D721Med (cell line): ENCODE measurements at regions not wholly inside any gene's neighbourhood (a gene's known extent, or its start where the extent isn't known, plus 50 kb on each side); places are given as distances from the start of the nearest gene placed in this dataset.

ENCODE experiments used
- DNase-seq: peaks from one replicate; pipeline ENCODE4 v3.0.0; 2011; ENCODE audit warnings: low spot score; ENCODE audit not compliant: insufficient read length
- FAIRE-seq: peaks from 2 replicates; lab custom pipeline; 2011; peaks lifted over from hg19 to GRCh38; lab: Jason Lieb, UNC
- CTCF ChIP-seq: IDR thresholded peaks from 2 replicates; pipeline ENCODE4 v1.5.1; 2012; ENCODE audit warnings: mild to moderate bottlenecking, control low read depth; ENCODE audit not compliant: insufficient read depth; ENCODE audit errors: missing control alignments

GRCh38 chr5:143574236-143574635 lies 170.8 kb upstream of the NR3C1 start:
- DNase-seq (no peak), FAIRE-seq (no peak)
- no peak for TF ChIP-seq CTCF

GRCh38 chr5:143573568-143574170 lies 170.2 kb upstream of the NR3C1 start:
- no peak for TF ChIP-seq CTCF
- no peak for DNase-seq
- FAIRE-seq = no peak

GRCh38 chr5:143572671-143573070 lies 169.2 kb upstream of the NR3C1 start:
- DNase-seq (no peak), FAIRE-seq (no peak)
- TF ChIP-seq CTCF = no peak

- no peak for TF ChIP-seq CTCF
- DNase-seq (no peak), FAIRE-seq (no peak)
Measured at GRCh38 chr5:143571642-143572624, 168.4 kb upstream of the NR3C1 start.

- DNase-seq (no peak), FAIRE-seq (no peak)
- no peak for TF ChIP-seq CTCF
Measured at GRCh38 chr5:143570989-143571388, 167.5 kb upstream of the NR3C1 start.

GRCh38 chr5:143569722-143570567 lies 166.5 kb upstream of the NR3C1 start:
- FAIRE-seq (no peak), DNase-seq (no peak)
- TF ChIP-seq CTCF = no peak
